GM19238 (cell line): ENCODE measurements at regions not wholly inside any gene's neighbourhood (a gene's known extent, or its start where the extent isn't known, plus 50 kb on each side); places are given as distances from the start of the nearest gene placed in this dataset.
"Not testable (repeated sequence)": the region's sequence is repeated elsewhere in the genome, so short reads cannot be mapped to it uniquely, and the experiment has no call there.

ENCODE experiments used
- DNase-seq: peaks from one replicate; pipeline ENCODE4 v3.0.0; 2011; ENCODE audit warnings: low spot score; ENCODE audit not compliant: insufficient read length

DNA sequence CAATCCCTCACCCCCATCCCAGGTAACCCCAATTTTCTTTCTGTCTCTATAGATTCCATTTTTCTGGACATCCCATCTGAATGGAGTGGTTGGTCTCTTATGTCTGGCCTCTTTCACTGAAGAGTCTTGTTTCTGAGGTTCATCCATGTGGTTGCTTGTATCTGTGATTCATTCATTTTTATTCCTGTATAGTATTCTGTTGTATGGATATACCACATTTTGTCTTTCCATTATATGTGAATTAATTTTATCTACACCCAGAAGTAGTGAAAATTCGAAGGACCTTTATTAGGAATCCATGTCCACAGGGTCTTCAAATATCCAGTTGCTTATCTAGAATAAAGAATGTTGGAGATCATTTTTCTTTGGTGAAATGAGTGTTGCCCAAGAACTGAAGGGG lies 207.6 kb upstream of the MSX2 start:
- no peak for DNase-seq

DNA sequence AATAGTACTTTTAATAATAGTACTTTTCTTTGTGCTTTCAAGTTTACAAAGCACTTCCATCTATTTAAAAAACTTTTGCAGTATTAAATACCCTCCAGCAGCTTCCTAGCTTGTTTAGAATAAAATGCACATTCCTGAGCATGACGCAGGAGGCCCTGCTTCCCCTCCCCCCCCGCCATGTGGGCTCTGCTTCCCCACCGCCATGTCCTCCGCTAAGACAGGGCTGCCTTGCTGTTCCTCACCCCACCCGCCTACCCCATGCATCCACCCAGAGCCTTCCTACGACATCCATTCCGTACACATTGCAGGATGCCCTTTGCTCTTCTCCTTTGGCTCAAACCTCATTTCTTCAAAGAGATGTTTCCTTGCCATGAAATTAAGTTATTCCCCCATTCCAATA lies 205.9 kb upstream of the MSX2 start:
- no peak for DNase-seq

GRCh38 chr5:174520420-174521396 lies 203.7 kb upstream of the MSX2 start:
- no peak for DNase-seq

DNA sequence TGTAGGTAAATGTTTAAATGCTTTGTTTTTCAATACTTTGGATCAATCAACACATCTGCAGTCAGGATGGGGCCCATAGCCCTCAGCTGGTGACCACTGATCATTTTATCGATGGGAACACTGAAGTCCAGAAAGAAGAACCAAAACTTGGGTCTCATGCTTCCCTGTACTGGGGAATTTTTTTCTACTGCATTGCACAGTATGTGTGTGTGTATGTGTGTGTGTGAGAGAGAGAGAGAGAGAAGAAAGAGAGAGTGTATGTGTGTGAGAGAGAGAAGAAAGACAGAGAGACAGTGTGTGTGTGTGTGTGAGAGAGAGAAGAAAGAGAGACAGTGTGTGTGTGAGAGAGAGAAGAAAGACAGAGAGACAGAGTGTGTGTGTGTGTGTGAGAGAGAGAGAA lies 202.9 kb upstream of the MSX2 start:
- no peak for DNase-seq

GRCh38 chr5:174522480-174523260 lies 201.7 kb upstream of the MSX2 start:
- DNase-seq: no peak

DNA sequence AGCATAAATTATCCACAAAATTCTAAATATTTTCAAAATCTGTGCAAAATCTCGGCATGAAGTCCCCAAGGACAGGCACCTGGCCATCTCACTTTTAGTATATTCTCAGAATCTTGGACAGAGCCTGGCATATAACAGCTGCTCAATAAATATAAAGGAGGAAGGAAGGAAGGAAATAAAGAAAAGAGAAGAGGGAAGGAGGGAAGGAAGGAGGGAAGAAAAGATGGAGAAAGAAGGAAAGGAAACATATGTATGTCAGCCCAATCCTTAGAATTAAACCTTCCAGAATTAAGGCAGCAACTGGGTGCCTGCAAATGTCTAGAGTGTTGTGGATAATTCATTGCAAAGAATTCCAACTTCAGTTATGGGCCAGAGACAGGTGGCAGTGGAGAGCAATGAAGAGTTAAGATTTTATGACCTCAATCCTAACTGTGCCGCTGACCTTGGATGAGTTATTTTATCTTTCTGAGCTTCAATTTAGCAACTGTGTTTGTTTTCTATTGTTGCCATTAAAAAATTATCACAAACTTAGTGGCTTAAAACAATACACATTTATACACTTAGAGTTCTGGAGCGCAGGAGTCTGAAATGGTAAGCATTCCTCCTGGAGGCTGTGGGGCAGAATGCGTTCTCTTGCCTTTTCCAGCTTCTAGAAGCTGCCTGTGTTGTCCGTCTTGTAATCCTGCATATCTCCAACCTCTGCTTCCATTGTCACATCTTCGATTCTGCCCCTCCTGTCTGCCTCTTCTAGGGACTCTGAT lies 200.9 kb upstream of the MSX2 start:
- no peak for DNase-seq

- DNase-seq: no peak
Observed at GRCh38 chr5:174524351-174524750, 200.0 kb upstream of the MSX2 start.

DNA sequence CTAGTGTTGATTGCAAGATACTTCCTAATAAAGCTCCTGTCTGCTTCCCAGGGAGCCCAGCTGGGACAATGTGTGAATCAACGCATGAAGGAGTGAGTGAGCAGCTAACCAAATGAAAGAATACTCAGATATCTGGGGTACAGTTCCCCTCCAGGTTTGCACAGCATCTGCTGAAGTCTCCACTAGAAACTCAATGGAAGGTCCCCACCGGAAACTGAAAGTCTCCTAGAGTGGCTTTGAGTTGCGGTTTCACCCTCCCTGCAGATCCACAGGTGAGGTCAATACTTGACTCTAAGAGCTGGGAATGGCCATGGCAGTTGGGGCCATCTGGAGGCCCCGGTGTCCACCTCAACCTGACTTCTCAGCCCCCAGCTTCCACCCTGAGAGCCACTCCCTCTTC lies 198.2 kb upstream of the MSX2 start:
- DNase-seq: no peak

- no peak for DNase-seq
Observed at GRCh38 chr5:174527916-174528540, 196.4 kb upstream of the MSX2 start.

- no peak for DNase-seq
Observed at GRCh38 chr5:174528821-174529544, 195.4 kb upstream of the MSX2 start.

DNA sequence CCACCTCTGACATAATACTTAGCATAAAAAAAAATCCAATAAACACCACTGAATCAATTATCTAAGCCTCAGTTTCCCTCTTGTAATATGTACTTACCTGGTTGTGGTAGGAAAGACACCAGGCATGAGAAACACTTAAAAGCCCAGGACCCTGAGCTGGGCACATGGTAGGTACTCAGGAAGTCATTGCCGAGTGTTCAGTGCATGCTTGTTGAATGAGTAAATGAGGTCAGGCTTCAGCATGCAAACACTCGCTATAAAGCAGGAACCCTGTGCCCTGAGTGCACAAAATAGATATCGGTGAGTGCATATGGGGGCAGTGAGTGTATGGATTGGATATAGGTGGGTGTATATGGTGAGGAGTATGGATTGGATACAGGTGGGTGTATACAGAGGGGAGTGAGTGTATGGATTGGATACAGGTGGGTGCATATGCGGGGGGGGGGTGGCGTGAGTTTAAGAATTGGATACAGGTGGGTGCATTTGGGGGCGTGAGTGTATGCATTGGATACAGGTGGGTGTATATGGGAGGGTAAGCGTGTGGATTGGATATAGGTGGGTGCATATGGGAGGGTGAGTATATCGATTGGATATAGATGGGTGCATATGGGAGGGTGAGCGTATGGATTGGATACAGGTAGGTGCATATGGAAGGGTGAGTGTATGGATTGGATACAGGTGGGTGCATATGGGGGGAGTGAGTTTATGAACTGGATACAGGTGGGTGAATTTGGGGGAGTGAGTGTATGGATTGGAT lies 194.3 kb upstream of the MSX2 start:
- no peak for DNase-seq

GRCh38 chr5:174531782-174532191 lies 192.6 kb upstream of the MSX2 start:
- DNase-seq: no peak

DNA sequence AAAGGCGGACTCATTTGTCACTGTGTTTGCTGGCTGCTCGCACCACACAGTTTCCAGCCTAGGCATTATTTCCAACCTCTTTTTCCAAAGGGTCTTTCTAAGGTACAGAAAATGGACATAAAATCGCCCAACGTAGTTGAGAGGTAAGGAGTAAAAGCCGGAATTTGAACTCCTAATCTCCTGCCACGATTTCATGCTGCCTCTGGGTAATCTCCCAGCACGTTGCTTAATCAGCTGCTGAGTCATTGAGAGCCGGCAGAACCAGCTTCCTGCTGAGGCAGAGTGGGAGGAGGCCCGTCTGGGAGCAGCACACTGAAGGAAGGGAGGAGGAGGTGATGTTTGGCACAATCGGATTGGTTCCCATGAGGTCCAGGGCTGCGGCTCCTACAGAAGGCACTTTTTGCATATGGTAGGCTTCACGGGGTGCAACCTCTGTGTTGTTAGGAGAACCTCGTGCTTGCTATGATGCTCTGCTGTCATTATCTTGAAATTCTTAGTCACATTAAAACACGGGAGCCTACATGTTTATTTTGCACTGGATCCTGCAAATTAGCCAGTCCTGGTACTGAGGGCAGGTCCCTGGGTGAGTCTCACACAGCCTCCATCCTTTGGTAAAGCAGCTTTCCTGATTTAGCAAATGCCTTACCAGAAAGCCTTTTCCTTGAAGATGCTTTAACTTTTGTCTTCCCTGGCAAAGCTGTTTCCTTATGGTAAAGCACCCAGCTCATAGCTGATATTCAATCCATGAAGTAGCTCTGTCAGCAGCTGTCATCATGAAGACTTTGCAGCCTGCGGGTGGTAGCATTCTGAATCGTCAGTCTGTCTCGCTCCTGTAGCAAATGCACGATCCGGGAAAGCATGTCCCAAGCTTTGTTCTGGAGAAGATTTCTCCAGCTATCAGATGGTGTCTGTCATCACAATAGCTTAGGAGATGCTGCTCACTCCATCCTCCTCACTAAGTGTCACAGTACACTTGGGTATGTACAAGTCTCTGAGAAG lies 191.6 kb upstream of the MSX2 start:
- no peak for DNase-seq

DNA sequence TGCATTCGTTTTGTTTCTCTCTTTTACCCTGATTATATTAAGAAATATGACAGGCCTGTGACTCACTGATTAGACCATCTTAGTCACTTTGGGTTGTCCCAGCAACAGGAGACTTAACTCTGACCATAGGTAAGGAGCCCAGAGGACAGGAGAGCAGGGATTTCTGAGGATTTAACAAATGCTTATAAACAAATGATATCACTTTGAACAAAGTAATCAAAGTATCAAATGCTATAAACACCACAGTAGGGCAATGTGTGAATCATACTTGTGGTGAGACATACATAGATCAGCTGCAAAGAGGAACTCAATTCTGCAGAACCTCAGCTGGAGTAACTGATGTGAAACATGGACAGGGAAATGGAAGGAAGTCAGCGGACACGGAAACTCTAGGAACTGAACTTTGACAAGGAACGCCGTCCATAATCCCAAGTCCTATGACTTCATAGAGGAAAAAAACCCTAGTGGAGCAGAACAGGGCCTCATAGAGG lies 190.6 kb upstream of the MSX2 start:
- DNase-seq: no peak

DNA sequence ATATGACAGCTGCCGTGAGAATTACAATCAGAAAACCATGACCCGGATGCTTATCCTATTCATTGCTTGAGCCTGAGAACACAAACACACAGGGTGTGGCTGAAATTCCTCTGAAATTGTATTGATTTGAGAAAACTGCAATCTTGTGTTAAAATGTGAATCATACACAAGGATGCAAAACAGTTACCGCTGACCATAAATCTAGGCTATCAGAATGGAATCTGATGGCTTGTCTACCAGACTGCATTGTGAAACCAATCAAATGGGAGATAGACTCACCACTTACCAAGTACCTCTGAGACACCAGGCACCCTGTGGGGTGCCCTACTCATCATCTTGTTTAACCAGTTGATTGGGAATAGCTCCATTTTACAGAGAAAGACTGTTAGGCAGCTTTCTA lies 188.7 kb upstream of the MSX2 start:
- DNase-seq: no peak

DNA sequence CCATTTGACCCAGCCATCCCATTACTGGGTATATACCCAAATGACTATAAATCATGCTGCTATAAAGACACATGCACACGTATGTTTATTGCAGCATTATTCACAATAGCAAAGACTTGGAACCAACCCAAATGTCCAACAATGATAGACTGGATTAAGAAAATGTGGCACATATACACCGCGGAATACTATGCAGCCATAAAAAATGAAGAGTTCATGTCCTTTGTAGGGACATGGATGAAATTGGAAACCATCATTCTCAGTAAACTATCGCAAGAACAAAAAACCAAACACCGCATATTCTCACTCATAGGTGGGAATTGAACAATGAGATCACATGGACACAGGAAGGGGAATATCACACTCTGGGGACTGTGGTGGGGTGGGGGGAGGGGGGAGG lies 184.6 kb upstream of the MSX2 start:
- DNase-seq: not testable (repeated sequence)

DNA sequence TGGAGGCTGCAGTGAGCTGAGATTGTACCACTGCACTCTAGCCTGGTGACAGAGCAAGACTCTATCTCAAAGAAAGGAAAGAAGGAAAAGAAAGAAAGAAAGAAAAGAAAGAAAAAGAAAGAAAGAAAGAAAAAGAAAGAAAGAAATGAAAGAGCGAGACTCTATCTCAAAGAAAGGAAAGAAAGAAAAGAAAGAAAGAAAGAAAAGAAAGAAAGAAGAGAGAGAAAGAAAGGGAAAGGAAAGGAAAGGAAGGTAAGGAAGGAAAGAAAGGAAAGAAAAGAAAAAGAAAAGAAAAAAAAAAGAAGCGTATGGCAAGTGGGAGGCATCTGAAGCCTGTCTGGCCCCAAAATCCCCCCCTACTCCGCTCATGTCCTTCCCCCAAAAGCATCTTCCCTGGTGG lies 182.3 kb upstream of the MSX2 start:
- no peak for DNase-seq

DNA sequence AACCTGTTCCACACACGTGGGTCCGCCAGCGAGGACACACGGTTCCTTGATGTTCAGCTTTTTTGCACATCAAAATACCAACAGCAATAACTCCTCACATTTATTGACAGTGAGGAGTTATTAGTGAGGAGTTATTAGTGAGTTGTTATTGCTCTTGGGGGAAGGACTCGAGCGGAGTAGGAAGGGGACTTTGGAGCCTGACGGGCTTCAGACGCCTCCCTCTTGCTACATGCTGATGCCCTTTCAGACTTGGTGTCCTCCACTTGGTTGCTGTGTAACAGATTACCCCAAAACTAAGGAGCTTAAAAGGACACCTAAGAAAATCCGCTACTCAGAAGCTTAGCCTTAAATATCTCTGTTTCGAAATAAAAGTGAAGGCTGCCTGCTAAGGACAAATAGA lies 181.9 kb upstream of the MSX2 start:
- DNase-seq: no peak
